GM23248 (cell line): ENCODE measurements at regions not wholly inside any gene's neighbourhood (a gene's known extent, or its start where the extent isn't known, plus 50 kb on each side); places are given as distances from the start of the nearest gene placed in this dataset.

Experiments used
- EZH2 ChIP-seq: fragments of 200-600 bp; sonication (generic); IDR thresholded peaks from 2 replicates; pipeline ENCODE4 v1.6.1; 2018; ENCODE audit warnings: antibody characterized with exemption, mild to moderate bottlenecking; ENCODE audit not compliant: insufficient read depth, poor library complexity, severe bottlenecking
- EZH2phosphoT487 ChIP-seq: fragments of 200-600 bp; sonication (generic); IDR thresholded peaks from 2 replicates; pipeline ENCODE4 v1.6.1; 2018; ENCODE audit warnings: antibody characterized with exemption, moderate library complexity, mild to moderate bottlenecking, low read depth; ENCODE audit not compliant: insufficient read depth

DNA sequence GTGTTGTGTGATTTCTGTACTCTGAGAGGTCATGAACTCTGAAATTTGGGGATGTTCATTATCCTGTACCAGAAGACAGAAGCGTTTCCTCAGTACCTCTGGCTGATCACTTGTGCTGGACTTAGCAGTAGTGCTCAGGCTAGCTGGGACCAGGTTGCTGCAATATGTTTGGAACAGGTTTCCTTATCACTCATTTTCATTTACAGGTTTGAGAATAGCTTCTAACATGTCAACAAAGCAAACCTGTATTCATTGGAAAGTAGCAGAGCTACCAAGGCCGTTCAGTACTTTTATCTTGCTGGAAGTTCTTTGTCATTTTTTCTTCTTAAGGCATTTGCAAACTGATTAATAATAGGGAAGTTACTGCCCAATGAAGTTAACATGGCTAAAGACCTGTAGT, 242.9 kb upstream of the ANKRD50 start:
- TF ChIP-seq EZH2 (no peak), EZH2phosphoT487 (no peak)
